GM18951 (cell line): ENCODE measurements at regions not wholly inside any gene's neighbourhood (a gene's known extent, or its start where the extent isn't known, plus 50 kb on each side); places are given as distances from the start of the nearest gene placed in this dataset.

Experiments
- POLR2A ChIP-seq: IDR thresholded peaks from 4 replicates; pipeline ENCODE4 v1.6.1; 2011; ENCODE audit warnings: mild to moderate bottlenecking; ENCODE audit not compliant: insufficient read length, insufficient read depth; ENCODE audit errors: extremely low read depth
- in situ Hi-C: fragments of 300-500 bp; cut with MboI; formaldehyde crosslinking; loops from one replicate; pipeline ENCODE4 v1.12.0; 2022; ENCODE audit warnings: low sequenced_read_pairs, mixed read lengths, inconsistent platforms; ENCODE audit not compliant: unreplicated experiment

DNA sequence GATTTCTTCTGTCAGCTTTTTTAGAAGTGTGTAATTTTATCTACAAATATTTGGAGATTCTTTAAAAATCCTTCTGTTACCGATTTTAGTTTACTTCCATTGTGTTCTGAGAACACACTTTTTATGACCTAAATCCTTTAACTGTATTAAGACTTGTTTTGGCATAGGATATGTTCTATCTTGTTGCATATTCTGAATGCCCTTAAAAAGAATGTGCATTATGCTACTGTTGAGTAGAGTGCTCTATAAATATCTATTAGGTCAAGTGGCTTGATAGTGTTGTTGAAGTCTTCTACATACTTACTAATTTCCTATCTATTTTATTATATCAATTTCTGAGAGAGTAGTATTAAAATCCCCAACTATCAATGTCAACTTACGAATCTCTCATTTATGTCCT is 502.2 kb downstream of the MAFB start:
- in situ Hi-C loops, result no loop called here
- TF ChIP-seq POLR2A, result no peak

DNA sequence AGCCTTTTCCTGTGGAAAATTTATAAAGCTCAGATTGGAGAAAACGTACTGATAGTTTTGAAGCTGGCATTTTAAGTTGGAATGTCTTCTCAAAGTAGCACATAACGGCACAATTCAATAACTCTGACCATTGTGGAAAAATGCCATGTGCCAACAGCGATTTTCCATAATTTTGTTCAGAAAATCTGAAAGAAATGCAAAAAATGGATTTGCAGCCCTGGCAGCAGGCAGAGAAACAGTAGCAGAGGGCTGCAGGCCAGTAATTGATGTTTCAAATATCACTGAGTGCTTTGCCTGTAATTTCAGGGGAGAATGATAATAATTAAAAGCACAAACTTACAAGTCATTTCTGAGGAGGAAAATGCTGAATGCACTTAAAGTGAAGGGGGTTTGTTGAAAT is 507.4 kb downstream of the MAFB start:
- TF ChIP-seq POLR2A, result no peak
- in situ Hi-C loops, result no loop called here

DNA sequence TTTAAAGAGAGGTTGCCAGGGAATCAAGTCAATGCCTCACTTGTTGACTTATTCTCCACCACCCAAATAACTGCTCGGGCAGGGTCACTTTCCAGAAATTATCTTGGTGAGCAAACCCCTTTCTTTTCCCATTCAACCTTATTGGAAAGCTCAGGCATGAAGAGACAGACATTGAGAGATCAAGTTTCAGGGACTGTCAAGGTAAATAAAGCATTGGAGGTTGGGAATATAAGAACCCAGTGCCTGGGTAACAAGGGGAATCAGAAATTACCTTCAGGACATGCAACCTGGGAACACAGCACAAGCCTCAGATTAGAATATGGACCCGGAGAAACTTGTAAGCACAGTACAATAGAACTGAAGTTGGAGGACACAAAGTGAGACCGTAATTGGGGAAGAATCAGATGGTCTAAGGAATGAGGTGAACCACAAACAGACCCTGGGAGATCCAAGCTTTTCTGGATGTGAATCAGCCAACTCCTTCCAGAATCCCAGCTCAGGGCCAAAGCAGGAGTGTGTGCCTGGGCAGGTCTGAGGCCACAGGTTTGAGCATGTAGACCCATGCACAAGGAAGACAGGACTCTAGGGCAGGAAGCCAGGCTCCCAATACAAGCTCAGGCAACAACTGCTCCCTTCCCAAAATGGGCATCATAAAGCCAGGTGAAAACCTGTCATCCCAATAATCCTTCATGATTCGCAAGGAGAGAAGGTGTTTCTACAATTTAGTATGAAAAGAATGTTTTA is 512.8 kb downstream of the MAFB start:
- TF ChIP-seq POLR2A, result no peak
- in situ Hi-C loops, result no loop called here

DNA sequence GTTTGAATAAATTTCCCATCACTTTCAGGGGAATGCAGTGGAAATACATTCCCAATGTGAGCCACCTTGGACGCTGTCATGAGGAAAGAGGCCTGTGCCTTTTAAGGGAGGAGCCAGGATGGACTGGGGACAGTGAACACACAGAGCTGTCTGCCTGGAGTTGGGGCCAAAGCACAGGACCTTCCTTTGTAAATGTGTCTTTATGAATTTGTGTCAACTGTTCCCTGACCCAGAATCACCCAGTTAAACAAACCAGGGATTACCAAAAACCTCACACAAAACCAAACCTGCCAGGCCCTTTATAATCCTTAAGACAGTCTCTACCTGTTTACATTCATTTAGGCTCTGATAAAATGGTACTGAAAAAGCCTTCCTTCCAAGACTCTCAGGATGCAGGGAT is 513.7 kb downstream of the MAFB start:
- TF ChIP-seq POLR2A, result no peak
- in situ Hi-C loops, result no loop called here

DNA sequence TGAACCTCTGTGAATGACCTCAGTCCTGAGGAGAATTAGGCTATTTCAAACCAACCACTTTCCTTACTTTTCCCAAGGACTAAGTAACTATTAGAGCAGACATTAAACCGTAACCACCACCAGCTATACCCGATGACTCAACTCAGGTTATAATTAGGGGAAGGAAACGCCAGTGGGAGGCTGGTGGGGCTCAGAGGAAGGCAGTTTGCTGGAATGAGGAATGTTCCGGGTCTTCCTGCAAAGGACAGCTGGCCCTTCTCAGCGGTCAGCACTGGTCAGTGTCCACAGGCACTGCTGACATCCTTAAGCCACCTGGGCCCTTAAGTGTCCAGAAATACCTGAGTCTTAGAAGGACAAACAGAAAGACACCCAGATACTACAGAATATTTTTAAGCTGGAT is 515.2 kb downstream of the MAFB start:
- TF ChIP-seq POLR2A, result no peak
- in situ Hi-C loops, result no loop called here

DNA sequence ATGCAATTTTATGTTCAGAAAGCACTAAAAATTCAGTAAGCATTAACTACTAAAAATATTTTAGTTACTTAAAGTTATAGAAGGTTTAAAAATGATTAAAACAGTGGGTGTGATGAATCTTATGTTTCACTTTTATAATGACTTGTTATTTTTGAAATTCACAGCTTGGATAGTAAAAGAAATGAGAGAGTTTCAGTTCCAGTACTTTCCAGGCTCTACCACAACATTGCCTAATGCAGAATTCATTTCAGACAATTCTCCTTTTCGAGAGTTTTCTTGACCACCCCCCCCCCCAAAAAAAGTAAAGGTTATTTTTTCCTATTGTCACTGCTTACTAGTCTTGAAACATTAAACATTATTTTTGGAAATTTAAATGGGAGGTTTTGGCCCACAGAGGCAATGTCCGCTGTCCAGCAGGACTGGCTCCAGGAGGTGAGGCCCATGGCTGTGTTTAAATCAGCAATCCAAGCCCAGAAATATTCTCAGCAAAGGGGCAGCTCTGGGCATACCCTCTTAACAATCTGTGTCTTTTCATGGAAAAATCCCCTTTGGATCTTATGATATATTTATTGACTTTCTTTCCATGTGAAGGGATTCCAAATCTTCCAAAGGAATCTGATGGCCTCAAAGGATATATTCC is 519.9 kb downstream of the MAFB start:
- TF ChIP-seq POLR2A, result no peak
- in situ Hi-C loops, result no loop called here

DNA sequence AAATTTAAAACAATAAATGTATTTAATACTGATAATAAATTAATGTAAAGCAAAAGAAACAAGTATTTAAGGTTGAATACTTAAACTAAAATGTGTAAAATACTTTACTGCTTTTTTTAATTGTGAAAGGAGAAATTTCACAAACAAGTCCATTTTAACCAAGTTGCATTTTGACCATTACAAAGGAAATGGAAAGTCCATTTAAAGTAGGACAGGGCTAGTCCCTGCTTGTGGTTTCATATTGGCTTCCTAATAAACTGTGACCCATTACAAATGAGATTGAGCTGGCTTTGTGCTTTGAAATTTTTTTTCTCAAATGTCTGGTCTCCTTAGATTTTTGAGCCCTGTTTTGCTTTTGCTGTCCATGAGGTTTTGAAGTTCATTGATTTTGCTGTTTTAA is 527.6 kb downstream of the MAFB start:
- in situ Hi-C loops, result no loop called here
- no peak for TF ChIP-seq POLR2A

DNA sequence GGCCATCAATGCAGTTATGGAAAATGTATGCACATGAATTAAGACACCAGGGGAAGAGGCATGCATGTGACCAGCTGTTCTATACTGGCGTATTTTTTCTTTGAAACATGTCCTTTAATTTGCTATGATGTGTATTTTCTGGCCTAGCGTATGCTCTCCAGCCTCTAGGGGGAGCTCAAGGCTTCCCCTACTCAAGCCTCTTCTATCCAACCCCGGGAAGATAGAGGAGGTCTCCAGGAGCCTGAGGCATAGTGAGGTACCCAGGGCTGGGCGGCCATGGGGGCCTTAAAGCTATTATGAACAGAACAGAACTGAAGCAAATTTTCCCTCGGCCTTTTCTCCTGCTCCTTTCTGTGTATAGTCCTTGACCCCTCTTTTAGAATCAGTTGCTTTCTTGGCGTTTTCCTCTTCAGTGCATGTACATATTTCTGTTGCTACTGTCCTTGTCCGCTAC is 528.9 kb downstream of the MAFB start:
- TF ChIP-seq POLR2A, result no peak
- in situ Hi-C loops, result no loop called here

DNA sequence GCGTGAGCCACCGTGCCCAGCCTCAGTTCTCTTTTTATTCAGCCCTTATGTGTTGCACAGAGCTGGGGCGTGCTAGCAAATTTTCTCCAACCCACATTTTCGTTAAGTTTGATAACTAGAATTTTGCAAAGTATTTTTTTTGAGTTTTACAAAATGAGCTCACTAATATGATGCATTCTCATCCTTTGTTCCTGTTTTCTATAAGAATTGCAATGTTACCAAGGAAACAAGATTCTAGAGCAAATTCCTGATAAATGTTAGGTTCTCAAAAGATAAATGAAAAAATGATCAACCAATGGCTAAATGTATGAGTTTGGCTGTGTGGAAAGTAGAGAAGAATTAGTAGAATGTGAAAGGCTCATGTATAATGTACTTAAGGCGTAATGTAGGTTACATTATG is 529.8 kb downstream of the MAFB start:
- in situ Hi-C loops, result no loop called here
- no peak for TF ChIP-seq POLR2A

DNA sequence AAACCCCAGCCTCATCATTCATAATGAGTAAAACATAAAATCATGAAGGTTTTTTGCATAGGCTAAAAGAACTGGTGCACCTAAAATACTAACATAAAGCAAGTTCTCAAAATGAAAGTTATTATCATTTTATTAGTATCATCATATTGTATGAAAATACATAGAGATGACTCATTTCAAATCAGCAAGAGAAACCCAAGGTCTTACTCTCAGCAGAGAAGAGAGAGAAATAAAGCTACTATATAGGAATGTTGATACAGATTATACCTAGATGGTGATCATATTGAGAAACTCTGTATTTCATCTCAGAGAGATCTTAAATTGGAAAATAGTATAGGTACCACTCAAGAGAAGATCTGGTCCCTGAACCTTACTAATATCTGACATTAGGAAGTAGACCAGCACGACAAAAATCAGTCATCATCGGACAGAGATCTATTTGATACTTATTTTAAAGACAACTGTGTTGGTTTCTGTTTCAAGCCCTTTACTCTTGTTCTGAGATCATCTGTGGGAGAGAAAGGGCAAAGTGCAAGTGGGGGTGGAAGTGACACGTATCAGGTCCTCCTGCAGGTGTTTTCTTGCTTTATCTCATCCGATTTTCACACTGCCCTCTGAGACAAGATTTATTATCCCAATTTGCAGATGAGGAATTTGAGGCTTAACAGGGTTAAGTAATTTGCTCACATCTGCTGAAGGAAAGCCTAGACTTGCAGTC is 532.3 kb downstream of the MAFB start:
- TF ChIP-seq POLR2A, result no peak
- in situ Hi-C loops, result no loop called here

DNA sequence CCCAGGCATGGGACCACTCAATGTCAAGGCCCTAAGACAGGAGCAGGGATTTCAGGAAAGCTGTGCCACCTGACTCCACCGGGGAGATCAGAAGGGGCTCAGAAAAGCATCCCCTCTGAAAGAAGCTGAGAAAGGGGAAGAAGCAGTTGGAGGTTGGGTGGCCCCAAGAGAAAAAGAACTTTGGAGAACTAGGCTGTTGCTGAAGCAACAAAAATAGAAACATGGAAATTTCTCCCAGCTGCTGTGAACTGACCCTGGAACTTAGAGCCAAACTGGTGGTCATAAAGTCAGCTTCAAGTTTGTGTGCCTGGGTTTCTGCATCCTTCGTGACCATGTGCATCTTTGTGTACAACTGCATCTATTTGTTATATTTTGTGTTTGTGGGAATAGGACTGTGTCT is 534.5 kb downstream of the MAFB start:
- in situ Hi-C loops, result no loop called here
- TF ChIP-seq POLR2A, result no peak

DNA sequence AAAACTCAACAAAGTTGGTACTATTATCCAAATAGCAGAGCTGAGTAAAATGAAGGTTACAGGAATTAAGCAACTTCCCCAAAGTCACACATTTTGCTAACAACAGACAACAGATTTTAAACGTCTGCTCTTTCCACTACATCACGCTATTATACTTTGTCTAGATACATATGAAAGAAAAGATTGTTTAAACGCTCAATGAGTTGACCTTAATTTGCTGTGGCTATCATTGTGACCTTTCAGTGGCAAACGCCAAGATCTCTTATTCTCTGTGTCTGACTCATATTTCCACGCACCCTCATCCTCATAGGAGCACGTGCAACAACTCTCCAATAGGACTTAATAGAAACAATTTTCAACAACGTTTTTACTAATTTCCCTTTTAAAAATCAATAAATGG is 540.1 kb downstream of the MAFB start:
- TF ChIP-seq POLR2A, result no peak
- in situ Hi-C loops, result no loop called here

DNA sequence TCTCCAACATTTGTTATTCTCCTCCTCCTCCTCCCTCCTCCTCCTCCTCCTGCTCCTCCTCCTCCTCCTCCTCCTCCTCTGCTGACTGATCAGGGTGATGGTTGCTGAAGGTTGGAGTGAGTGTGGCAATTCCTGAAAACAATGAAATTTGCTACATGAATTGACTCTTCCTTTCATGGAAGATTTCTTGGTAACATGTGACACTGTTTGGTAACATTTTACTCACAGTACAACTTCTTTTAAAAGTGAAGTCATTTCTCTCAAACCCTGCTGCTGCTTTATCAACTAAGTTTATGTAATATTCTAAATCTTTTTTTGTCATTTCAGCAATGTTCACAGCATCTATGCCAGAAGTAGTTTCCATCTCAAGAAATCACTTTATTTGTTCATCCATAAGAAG is 543.0 kb downstream of the MAFB start:
- TF ChIP-seq POLR2A, result no peak
- in situ Hi-C loops, result no loop called here

DNA sequence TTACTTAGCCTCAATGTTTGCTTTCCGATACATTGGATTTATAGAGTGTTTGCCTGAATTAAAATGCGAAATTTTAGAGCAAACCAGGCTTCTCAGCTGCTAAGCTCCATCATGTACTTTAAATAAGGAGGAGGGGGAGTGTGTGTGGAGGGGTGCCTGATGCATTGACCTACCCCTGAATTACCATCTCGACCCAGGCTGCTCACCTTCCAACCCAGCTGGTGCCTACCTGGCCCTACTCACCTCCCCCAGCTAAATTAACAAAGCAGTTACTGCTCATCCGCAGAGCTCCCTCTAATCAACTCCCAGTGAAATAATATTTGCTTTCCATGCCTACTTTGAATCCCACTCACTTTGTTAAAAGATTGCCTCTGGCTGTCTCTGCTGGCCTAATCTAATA is 544.5 kb downstream of the MAFB start:
- in situ Hi-C loops, result no loop called here
- TF ChIP-seq POLR2A, result no peak
